ENCODE measurements at regions not wholly inside any gene's neighbourhood (a gene's known extent, or its start where the extent isn't known, plus 50 kb on each side); places are given as distances from the start of the nearest gene placed in this dataset.

DNA sequence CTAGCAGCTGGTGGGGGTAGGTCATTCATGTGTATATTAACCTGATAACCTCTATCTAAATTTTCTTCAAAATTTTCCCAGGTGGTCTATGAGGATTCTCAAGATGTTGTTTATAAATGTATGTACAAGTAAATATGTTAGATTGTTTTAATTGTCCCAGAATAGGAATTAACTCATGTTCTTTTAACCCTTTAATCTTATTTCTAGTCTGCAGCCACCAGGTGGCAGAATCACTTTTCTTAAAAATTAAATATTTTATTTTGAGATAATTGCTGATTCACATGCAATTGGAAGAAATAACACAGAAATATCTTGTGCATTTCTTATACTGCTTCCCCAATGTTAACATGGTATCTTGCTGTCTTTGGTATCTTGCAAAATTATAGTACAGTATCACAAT is 589.5 kb downstream of the ARL4A start:
- H3K27me3 ChIP-seq (ENCODE audit: control insufficient read depth, insufficient read depth, low read length): no peaks in the 10 kb centered on the region
- no peaks in the 10 kb centered on the region for H3K4me1 ChIP-seq (ENCODE audit: control insufficient read depth, insufficient read depth, low read length)
- no peaks in the 10 kb centered on the region for H3K9me3 ChIP-seq (replicated peaks; ENCODE audit: low read length)
- no peak overlapping the region for H3K9ac ChIP-seq (ENCODE audit: low read depth, low read length)
- H3K4me2 ChIP-seq (ENCODE audit: low read length): no peak overlapping the region
- H3K36me3 ChIP-seq (ENCODE audit: insufficient read depth, low read length): no peaks in the 10 kb centered on the region
- no peak overlapping the region for H3K4me3 ChIP-seq (ENCODE audit: low read length)

DNA sequence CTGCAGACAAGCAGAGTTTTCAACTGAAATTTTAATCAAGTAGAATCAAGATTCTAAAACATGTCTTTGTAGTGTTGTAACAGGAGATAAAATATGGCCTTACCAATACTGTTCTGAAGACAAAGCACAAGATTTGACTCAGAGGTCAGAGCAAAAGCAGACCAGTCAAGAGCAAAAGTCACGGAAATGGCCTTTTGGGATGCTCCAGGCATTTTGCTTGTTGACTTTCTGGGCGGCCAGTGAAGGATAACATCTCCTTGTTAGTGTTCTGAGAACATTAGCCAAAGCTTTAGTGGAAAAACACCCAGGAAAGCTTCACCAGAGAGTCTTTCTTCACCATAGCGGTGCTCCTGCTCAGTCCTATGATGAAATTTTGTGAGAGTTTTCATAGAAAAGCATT is 590.6 kb downstream of the ARL4A start:
- Histone ChIP-seq H3K36me3 (ENCODE audit: insufficient read depth, low read length) (no peaks in the 10 kb centered on the region), H3K4me1 (ENCODE audit: control insufficient read depth, insufficient read depth, low read length) (no peaks in the 10 kb centered on the region), H3K27me3 (ENCODE audit: control insufficient read depth, insufficient read depth, low read length) (no peaks in the 10 kb centered on the region), H3K9me3 (replicated peaks; ENCODE audit: low read length) (no peaks in the 10 kb centered on the region), H3K4me3 (ENCODE audit: low read length) (no peak overlapping the region), H3K4me2 (ENCODE audit: low read length) (no peak overlapping the region), H3K9ac (ENCODE audit: low read depth, low read length) (no peak overlapping the region)

DNA sequence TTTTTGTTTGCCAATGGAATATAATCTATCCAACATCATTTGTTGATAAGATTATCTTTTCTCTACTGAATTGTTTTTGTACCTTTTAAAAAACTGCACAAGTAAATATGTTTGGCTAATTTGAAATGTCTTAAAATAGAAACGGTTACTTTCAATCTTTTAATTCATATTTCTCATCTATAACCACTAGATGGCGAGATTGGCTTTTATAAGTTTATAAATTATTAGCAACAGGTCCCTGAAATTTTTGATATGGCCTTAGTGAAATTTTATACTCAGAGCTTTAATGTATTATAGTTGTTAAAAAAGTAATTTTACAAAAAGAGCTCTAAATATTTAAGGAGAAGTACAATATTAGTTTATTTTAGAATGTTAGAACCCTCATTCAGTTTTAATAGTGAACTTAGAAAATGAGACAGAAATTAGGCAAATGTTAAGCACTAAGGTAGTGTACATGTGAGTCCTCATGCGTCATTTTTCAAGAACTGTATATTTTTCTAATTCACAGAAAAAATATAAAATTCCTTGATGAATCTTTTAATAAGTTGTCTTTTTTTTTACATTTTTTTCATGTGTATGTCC is 592.5 kb downstream of the ARL4A start:
- no peaks in the 10 kb centered on the region for H3K27me3 ChIP-seq (ENCODE audit: control insufficient read depth, insufficient read depth, low read length)
- no peaks in the 10 kb centered on the region for H3K36me3 ChIP-seq (ENCODE audit: insufficient read depth, low read length)
- no peak overlapping the region for H3K4me3 ChIP-seq (ENCODE audit: low read length)
- no peaks in the 10 kb centered on the region for H3K9me3 ChIP-seq (replicated peaks; ENCODE audit: low read length)
- H3K9ac ChIP-seq (ENCODE audit: low read depth, low read length): no peak overlapping the region
- H3K4me1 ChIP-seq (ENCODE audit: control insufficient read depth, insufficient read depth, low read length): no peaks in the 10 kb centered on the region
- H3K4me2 ChIP-seq (ENCODE audit: low read length): no peak overlapping the region

DNA sequence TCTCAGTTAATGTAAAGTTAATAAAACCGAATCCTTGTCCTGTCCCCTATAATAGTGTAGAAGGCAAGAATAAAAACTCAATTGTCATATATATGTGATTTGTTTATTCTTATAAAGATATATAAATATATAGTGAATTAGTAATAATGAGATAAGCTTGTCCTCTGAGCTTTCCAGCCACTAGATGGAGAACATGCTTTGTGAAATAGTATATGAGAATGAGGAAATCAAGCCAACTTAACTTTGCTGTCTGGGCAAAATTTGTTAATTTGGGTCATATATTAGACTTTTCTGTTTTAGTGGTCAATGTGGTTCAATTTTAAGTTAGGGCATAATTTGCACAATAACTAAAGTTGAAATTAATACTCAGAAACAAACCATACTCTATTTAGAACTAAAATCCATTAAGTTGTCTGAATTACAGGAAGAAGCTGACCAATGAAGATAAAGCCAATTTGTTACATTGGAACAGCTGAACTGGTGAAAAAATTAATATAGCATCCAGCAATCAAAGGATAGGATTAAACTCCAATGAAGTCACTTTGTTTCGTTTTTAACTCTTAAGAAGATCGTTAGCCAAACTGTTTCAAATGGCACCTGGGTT is 595.0 kb downstream of the ARL4A start:
- Histone ChIP-seq H3K4me3 (ENCODE audit: low read length) (no peak overlapping the region), H3K36me3 (ENCODE audit: insufficient read depth, low read length) (no peaks in the 10 kb centered on the region), H3K4me2 (ENCODE audit: low read length) (no peak overlapping the region), H3K4me1 (ENCODE audit: control insufficient read depth, insufficient read depth, low read length) (no peaks in the 10 kb centered on the region), H3K9ac (ENCODE audit: low read depth, low read length) (no peak overlapping the region), H3K27me3 (ENCODE audit: control insufficient read depth, insufficient read depth, low read length) (no peaks in the 10 kb centered on the region), H3K9me3 (replicated peaks; ENCODE audit: low read length) (no peaks in the 10 kb centered on the region)

DNA sequence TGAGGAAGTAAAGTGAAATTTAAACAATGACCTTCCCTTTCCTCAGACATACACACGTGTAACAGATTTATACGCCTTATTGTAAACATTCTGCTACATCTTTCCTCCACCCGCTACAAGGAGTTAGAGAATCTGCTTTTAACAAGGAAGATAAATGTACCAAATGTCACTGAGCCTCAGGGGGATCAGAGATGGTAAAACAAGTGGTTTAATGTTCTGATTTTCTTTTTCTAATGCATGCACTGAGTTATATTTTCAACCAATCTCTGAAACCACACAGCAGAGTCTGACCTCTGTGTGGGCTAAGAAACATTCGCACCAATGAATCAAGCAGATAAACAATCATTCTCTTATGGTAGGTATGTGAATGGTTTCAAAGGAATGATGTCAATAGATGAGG is 599.5 kb downstream of the ARL4A start:
- Histone ChIP-seq H3K9ac (ENCODE audit: low read depth, low read length) (no peak overlapping the region), H3K4me2 (ENCODE audit: low read length) (no peak overlapping the region), H3K9me3 (replicated peaks; ENCODE audit: low read length) (no peaks in the 10 kb centered on the region), H3K4me3 (ENCODE audit: low read length) (no peak overlapping the region), H3K4me1 (ENCODE audit: control insufficient read depth, insufficient read depth, low read length) (peaks cover 21% of the 10 kb centered on the region), H3K27me3 (ENCODE audit: control insufficient read depth, insufficient read depth, low read length) (no peaks in the 10 kb centered on the region), H3K36me3 (ENCODE audit: insufficient read depth, low read length) (no peaks in the 10 kb centered on the region)

DNA sequence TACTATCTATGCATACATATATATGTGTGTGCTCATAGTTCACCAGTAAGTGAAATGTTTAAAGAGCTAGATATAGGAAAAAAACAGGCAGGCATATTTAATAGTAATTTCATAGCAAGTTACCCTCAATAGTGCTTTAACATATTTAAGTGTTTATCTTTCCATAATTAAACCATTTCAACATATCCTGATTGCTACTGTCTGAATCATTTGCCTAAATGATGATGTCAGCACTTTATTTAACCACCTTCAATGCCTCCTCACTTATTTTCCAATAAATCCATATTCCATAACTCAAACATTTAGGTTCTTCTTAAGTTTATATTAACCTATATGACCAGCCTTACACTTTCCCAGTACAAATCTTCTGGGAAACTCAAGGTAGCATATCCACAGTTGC is 601.1 kb downstream of the ARL4A start:
- Histone ChIP-seq H3K9me3 (replicated peaks; ENCODE audit: low read length) (no peaks in the 10 kb centered on the region), H3K4me3 (ENCODE audit: low read length) (no peak overlapping the region), H3K4me1 (ENCODE audit: control insufficient read depth, insufficient read depth, low read length) (peaks cover 29% of the 10 kb centered on the region), H3K27me3 (ENCODE audit: control insufficient read depth, insufficient read depth, low read length) (no peaks in the 10 kb centered on the region), H3K4me2 (ENCODE audit: low read length) (no peak overlapping the region), H3K36me3 (ENCODE audit: insufficient read depth, low read length) (no peaks in the 10 kb centered on the region), H3K9ac (ENCODE audit: low read depth, low read length) (no peak overlapping the region)

DNA sequence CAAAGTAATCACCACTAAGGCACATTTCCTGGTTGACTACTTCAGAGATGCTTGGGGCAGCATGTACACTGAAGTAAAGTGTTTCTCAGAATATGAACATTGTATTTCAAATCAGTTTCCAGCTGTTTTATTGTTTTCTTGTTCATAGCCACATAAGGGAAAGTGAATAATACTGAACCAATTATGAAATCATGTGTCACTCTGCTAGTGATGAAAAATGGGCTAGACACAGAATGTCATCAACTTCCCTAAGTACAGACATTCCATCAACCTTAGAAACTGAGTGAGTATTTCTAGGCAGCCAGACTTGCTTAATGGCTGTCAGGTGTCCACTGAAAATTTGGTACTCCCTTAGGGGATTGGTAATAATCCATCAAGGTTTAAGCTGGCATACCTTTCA is 603.5 kb downstream of the ARL4A start:
- H3K9me3 ChIP-seq (replicated peaks; ENCODE audit: low read length): no peaks in the 10 kb centered on the region
- H3K36me3 ChIP-seq (ENCODE audit: insufficient read depth, low read length): no peaks in the 10 kb centered on the region
- H3K27me3 ChIP-seq (ENCODE audit: control insufficient read depth, insufficient read depth, low read length): no peaks in the 10 kb centered on the region
- no peak overlapping the region for H3K9ac ChIP-seq (ENCODE audit: low read depth, low read length)
- no peak overlapping the region for H3K4me3 ChIP-seq (ENCODE audit: low read length)
- peaks cover 35% of the 10 kb centered on the region for H3K4me1 ChIP-seq (ENCODE audit: control insufficient read depth, insufficient read depth, low read length)
- no peak overlapping the region for H3K4me2 ChIP-seq (ENCODE audit: low read length)

DNA sequence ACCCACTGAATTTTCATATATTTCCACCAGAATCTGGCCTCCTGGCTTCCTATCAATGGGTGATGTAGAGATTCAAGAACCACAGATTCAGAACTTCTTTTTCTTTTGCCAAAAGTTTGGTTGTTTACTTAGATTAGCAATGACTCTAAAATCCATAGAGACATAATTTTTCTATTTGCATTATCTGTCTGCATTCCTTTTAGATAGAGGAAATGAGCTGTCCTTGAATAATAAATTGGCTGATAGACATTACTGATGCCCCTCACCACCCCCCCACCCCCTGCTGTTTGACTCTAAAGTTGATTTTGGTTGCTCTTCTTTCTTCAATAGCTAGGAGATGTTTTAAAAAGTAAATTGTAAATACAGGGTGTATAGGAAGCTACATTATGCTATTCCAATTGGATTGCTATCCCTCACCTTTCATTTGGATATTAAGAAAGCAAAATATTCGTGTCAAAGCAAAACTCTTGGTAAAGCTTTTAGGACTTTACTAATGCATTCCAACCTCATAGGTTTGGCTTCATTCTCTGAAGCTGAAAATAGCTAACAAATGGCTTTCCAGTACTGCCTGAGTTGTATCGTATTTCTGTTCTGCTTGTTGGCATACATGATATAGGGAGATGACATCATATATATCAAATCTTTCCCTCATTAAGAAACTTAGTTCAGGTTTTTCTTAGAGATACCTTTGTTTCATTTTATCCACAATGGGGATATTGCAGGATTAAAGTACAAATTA is 606.0 kb downstream of the ARL4A start:
- peaks cover 32% of the 10 kb centered on the region for H3K4me1 ChIP-seq (ENCODE audit: control insufficient read depth, insufficient read depth, low read length)
- H3K4me3 ChIP-seq (ENCODE audit: low read length): no peak overlapping the region
- H3K9ac ChIP-seq (ENCODE audit: low read depth, low read length): no peak overlapping the region
- no peaks in the 10 kb centered on the region for H3K9me3 ChIP-seq (replicated peaks; ENCODE audit: low read length)
- no peaks in the 10 kb centered on the region for H3K36me3 ChIP-seq (ENCODE audit: insufficient read depth, low read length)
- H3K4me2 ChIP-seq (ENCODE audit: low read length): peak overlapping the region; percentile 35
- H3K27me3 ChIP-seq (ENCODE audit: control insufficient read depth, insufficient read depth, low read length): no peaks in the 10 kb centered on the region

DNA sequence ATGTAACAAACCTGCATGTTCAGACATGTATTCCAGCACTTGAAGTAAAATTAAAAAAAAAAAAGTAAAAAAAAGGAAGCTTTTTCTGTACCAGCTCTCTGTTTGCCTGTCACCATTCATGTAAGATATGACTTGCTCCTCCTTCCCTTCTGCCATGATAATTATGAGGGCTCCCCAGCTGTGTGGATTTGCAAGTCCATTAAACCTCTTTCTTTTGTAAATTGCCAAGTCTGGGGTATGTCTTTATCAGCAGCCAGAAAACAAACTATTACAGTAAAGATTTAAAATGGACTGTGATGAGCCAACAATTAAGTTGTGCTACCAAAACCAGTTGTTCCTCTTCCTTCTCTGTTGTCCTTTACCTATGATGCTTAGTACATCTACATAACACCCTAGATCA is 619.6 kb downstream of the ARL4A start:
- Histone ChIP-seq H3K27me3 (ENCODE audit: control insufficient read depth, insufficient read depth, low read length) (no peaks in the 10 kb centered on the region), H3K9me3 (replicated peaks; ENCODE audit: low read length) (no peaks in the 10 kb centered on the region), H3K4me1 (ENCODE audit: control insufficient read depth, insufficient read depth, low read length) (no peaks in the 10 kb centered on the region), H3K4me2 (ENCODE audit: low read length) (no peak overlapping the region), H3K9ac (ENCODE audit: low read depth, low read length) (no peak overlapping the region), H3K4me3 (ENCODE audit: low read length) (no peak overlapping the region), H3K36me3 (ENCODE audit: insufficient read depth, low read length) (no peaks in the 10 kb centered on the region)

DNA sequence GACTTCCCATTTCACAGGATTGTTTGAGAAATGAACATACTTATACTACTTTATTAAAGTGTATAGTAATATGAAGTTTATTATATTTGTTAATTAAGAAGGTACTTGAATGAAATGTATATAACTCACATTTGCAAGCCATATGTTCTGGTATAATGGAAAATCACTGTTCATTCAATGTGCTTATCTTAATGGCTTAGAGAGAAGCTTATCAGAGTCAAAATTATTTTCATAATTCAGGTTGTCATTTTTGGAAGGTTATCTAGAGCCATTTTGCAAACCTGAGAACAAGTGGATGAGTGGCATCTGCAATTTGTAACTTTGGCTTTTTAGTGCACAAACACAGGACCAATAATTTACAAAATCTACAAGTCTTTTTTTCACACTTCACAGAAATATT is 621.0 kb downstream of the ARL4A start:
- H3K4me2 ChIP-seq (ENCODE audit: low read length): no peak overlapping the region
- no peaks in the 10 kb centered on the region for H3K9me3 ChIP-seq (replicated peaks; ENCODE audit: low read length)
- H3K4me1 ChIP-seq (ENCODE audit: control insufficient read depth, insufficient read depth, low read length): no peaks in the 10 kb centered on the region
- H3K27me3 ChIP-seq (ENCODE audit: control insufficient read depth, insufficient read depth, low read length): no peaks in the 10 kb centered on the region
- H3K36me3 ChIP-seq (ENCODE audit: insufficient read depth, low read length): no peaks in the 10 kb centered on the region
- no peak overlapping the region for H3K9ac ChIP-seq (ENCODE audit: low read depth, low read length)
- H3K4me3 ChIP-seq (ENCODE audit: low read length): no peak overlapping the region

DNA sequence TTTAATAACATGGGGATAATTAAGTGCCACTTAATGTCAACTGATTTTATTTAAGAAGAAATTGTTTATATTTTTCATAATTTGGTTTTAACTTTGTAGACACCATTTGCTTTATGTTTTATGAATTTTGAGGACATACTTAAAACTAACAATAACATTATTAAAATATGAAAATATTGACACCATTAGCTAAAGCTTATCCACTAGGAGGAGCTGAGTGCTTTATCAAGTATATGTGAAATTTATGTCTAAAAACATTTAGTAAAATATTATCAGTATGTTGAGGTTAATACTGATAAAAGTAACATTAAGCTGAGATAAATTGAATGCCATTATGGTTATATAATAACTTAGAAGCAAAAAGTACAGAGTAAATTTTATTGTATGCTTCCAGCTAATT is 622.1 kb downstream of the ARL4A start:
- H3K4me1 ChIP-seq (ENCODE audit: control insufficient read depth, insufficient read depth, low read length): no peaks in the 10 kb centered on the region
- no peaks in the 10 kb centered on the region for H3K36me3 ChIP-seq (ENCODE audit: insufficient read depth, low read length)
- no peaks in the 10 kb centered on the region for H3K27me3 ChIP-seq (ENCODE audit: control insufficient read depth, insufficient read depth, low read length)

DNA sequence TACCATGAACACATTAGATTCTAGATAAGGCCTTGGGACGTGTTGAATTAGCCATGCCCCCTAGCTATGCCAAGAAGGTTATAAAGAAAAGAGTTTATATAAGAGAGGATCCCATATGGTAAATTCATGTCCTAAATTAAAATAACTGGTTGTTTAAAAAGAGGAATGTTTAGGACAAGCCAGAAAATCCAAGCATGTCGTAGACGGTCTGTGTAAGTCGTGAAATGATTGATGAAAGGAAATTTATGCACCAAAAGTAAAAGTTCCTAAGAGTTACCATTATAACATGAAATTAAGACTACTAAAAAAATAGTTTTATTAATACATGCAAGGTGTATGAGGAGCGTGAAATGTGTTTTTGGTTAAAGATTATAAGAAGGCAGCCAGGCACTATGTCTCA is 624.9 kb downstream of the ARL4A start:
- Histone ChIP-seq H3K9ac (ENCODE audit: low read depth, low read length) (no peak overlapping the region), H3K27me3 (ENCODE audit: control insufficient read depth, insufficient read depth, low read length) (no peaks in the 10 kb centered on the region), H3K4me3 (ENCODE audit: low read length) (no peak overlapping the region), H3K4me1 (ENCODE audit: control insufficient read depth, insufficient read depth, low read length) (no peaks in the 10 kb centered on the region), H3K9me3 (replicated peaks; ENCODE audit: low read length) (no peaks in the 10 kb centered on the region), H3K36me3 (ENCODE audit: insufficient read depth, low read length) (no peaks in the 10 kb centered on the region), H3K4me2 (ENCODE audit: low read length) (no peak overlapping the region)

More for the DNA sequence above, 622.1 kb downstream of the ARL4A start:
- Histone ChIP-seq H3K4me2 (ENCODE audit: low read length) (no peak overlapping the region), H3K4me3 (ENCODE audit: low read length) (no peak overlapping the region), H3K9me3 (replicated peaks; ENCODE audit: low read length) (no peaks in the 10 kb centered on the region), H3K9ac (ENCODE audit: low read depth, low read length) (no peak overlapping the region)
